ENCODE measurements at regions not wholly inside any gene's neighbourhood (a gene's known extent, or its start where the extent isn't known, plus 50 kb on each side); places are given as distances from the start of the nearest gene placed in this dataset.

DNA sequence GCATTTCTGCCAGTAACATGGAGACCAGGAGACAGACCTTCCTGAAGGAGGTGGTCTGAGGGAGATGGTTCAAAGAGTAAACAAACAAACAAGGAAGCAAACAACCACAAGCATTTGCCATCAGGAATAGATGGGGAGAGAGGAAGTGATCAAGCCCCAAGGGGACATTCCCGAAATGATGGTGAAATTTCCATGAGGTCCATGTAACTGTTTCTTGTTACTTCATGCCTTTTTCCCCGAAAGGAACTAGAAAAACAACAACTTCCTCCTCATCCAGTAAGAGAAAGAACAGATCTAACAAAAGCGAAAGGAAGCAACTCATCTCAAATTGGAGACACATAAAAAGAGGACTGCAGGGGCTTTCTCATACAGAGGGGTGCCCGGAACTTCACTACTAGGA is 152.5 kb upstream of the ZNF32 start:
- no peak for TF ChIP-seq POLR2A (IDR thresholded peaks at IDR 0.05)
- TF ChIP-seq, protein P1, sequence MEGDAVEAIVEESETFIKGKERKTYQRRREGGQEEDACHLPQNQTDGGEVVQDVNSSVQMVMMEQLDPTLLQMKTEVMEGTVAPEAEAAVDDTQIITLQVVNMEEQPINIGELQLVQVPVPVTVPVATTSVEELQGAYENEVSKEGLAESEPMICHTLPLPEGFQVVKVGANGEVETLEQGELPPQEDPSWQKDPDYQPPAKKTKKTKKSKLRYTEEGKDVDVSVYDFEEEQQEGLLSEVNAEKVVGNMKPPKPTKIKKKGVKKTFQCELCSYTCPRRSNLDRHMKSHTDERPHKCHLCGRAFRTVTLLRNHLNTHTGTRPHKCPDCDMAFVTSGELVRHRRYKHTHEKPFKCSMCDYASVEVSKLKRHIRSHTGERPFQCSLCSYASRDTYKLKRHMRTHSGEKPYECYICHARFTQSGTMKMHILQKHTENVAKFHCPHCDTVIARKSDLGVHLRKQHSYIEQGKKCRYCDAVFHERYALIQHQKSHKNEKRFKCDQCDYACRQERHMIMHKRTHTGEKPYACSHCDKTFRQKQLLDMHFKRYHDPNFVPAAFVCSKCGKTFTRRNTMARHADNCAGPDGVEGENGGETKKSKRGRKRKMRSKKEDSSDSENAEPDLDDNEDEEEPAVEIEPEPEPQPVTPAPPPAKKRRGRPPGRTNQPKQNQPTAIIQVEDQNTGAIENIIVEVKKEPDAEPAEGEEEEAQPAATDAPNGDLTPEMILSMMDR (IDR thresholded peaks at IDR 0.05), result no peak
